T-helper 17 cell (primary cell): ENCODE measurements at regions not wholly inside any gene's neighbourhood (a gene's known extent, or its start where the extent isn't known, plus 50 kb on each side); places are given as distances from the start of the nearest gene placed in this dataset.

Experiments
- ATAC-seq: fragments of 150-1000 bp; cut with Tn5 transposase; 2 replicates; pipeline ENCODE4 v1.10.0; 2021; ENCODE audit warnings: mild to moderate bottlenecking, moderate library complexity
- DNase-seq, 3 donors: peaks; one replicate each; pipeline versions ENCODE4 v3.0.0 to v3.0.0-alpha.2; 2020 to 2021
- H3K9me3 ChIP-seq: one replicate; pipeline ENCODE4 v1.7.0; 2013; ENCODE audit warnings: low read length, mild to moderate bottlenecking; ENCODE audit not compliant: control insufficient read depth, poor library complexity, severe bottlenecking
- H3K27ac Mint-ChIP-seq: one replicate; pipeline ENCODE4 v1.8.0; 2022; ENCODE audit warnings: mild to moderate bottlenecking, moderate library complexity, mixed read lengths
- H3K27me3 Mint-ChIP-seq: one replicate; pipeline ENCODE4 v1.8.0; 2022; ENCODE audit warnings: mixed read lengths
- H3K36me3 Mint-ChIP-seq: one replicate; pipeline ENCODE4 v1.8.0; 2022; ENCODE audit warnings: low read depth, mixed read lengths
- H3K4me1 Mint-ChIP-seq: one replicate; pipeline ENCODE4 v1.8.0; 2022; ENCODE audit warnings: mild to moderate bottlenecking, mixed read lengths
- H3K4me3 Mint-ChIP-seq: one replicate; pipeline ENCODE4 v1.8.0; 2022; ENCODE audit warnings: mild to moderate bottlenecking, moderate library complexity, mixed read lengths

DNA sequence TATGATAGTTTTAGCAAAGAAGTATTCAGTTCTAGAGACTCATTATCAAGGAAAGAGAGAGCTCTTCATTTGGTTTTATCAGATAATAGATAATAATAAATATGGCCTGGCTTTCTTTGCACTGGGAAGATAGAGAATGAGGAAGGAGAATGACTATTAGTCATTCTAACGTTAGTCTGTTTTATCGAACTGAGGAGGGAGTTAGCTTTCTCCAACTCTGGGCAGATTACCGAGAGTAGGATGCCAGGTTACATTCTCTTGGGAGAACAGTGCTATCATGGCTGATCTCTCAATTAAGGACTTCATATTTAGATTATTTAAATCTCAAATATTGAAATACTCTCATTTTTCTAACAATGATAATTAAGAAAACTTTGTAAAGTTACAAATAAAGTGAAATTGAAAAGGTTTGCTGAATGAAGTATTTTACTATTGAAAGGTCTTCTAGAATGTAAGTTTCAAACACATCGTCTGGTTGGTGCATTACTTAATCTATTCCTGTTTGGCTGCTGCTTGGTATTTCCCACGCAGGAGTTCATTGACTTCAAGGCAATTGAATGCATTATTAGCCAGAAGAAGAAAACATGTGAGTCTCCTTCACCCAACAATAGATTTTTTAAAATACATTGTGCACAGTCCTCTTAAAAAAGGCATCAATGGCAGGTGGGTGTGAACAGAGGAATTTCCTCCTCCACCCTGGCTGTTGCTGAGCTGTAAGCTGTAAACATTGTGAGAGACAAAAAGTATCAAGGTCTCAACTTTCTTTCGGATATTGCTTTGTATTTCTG, 140.8 kb downstream of the C9orf152 start:
- Mint-ChIP-seq H3K27me3 (no peaks in the 10 kb centered on the region), H3K27ac (no peak overlapping the region), H3K36me3 (no peaks in the 10 kb centered on the region), H3K4me3 (no peak overlapping the region), H3K4me1 (peaks cover 7% of the 10 kb centered on the region)
- DNase-seq (no peak), ATAC-seq (no peak)
- no peaks in the 10 kb centered on the region for H3K9me3 ChIP-seq

GRCh38 chr9:110068212-110068611, 139.7 kb downstream of the C9orf152 start:
- H3K36me3 Mint-ChIP-seq: no peaks in the 10 kb centered on the region
- H3K4me3 Mint-ChIP-seq: no peak overlapping the region
- H3K4me1 Mint-ChIP-seq: peaks cover 13% of the 10 kb centered on the region
- no peaks in the 10 kb centered on the region for H3K27me3 Mint-ChIP-seq
- ATAC-seq (no peak), DNase-seq (no peak)
- no peaks in the 10 kb centered on the region for H3K9me3 ChIP-seq
- H3K27ac Mint-ChIP-seq: no peak overlapping the region

DNA sequence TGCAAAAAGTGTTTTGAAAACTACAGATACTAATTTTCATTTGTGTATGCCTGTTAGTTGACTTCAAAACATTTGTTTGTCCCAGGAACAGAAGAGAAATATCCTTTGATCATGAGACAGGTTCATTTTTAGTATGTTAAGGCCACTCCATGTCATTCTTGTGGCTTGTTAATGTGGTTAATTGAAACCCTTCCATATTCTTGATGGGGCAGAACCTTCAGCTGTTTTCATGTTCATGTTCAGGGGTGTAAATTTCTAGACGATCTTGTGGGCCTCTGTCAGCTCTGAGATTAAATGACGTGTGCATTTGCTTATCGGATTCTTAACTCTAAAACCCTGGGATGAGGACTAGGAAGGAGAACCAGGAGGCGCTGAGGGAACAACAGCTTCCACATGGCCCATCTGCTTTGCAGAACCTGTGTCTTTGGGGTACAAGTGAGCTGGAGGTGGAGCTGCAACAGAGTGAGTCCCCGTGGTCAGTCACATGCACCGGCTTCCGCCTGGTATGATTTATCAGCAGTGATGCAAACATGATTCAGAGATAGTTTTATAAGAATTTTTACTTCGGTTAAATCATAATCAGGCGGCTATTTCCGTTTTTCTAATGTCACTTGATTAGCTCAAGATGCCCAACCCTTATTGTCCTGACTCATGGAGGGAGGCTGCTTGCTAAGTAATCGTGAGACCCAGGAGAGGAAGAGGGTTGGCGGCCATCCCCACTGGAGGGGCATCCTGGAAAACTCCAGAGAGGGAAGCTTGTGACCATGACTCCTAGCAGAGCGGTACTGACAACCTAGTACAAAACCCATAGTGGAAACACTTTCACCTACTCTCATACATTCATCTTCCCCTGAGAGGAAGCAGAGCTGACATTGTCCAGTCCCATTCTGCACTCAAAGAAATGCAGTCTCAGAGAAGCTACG, 138.4 kb downstream of the C9orf152 start:
- no peaks in the 10 kb centered on the region for H3K36me3 Mint-ChIP-seq
- no peak overlapping the region for H3K27ac Mint-ChIP-seq
- peak; percentile 45 for ATAC-seq
- H3K9me3 ChIP-seq: no peaks in the 10 kb centered on the region
- no peak overlapping the region for H3K4me3 Mint-ChIP-seq
- peaks cover 9% of the 10 kb centered on the region for H3K4me1 Mint-ChIP-seq
- DNase-seq: no peak
- no peaks in the 10 kb centered on the region for H3K27me3 Mint-ChIP-seq

- no peak overlapping the region for H3K27ac Mint-ChIP-seq
- H3K4me3 Mint-ChIP-seq: no peak overlapping the region
- H3K9me3 ChIP-seq: no peaks in the 10 kb centered on the region
- H3K36me3 Mint-ChIP-seq: no peaks in the 10 kb centered on the region
- DNase-seq: no peak
- ATAC-seq: no peak
- H3K4me1 Mint-ChIP-seq: peaks cover 9% of the 10 kb centered on the region
- H3K27me3 Mint-ChIP-seq: no peaks in the 10 kb centered on the region
These were observed 135.2 kb downstream of the C9orf152 start for GRCh38 chr9:110072597-110073355.

DNA sequence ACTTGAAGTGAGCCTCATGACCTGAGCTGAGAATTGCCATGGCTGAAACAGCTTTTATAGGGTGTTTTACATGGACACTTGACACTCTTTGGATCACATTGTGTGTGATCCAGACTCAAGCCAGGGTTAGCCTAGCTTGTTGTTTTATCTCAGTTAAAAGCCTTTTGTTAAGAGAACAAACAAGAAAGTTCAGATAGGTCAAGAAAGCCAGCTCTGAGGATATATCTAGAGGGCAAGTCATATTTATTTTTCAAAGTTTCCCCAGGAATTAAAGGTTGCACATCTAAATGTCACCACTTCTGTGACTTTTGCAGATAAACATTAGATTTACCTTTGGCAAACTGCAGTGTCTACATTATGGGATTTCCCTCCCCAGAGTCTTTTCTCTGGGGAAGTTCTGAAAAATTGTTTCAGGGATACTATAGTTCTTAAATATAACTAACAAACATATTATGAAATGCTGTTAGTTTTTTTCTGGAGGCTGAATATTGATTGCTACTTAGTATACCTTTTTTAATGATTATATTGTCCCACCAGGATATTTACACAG, 134.5 kb downstream of the C9orf152 start:
- H3K9me3 ChIP-seq: no peaks in the 10 kb centered on the region
- no peak overlapping the region for H3K4me3 Mint-ChIP-seq
- ATAC-seq (no peak), DNase-seq (no peak)
- H3K27ac Mint-ChIP-seq: no peak overlapping the region
- no peaks in the 10 kb centered on the region for H3K36me3 Mint-ChIP-seq
- no peaks in the 10 kb centered on the region for H3K27me3 Mint-ChIP-seq
- H3K4me1 Mint-ChIP-seq: peaks cover 9% of the 10 kb centered on the region

- no peaks in the 10 kb centered on the region for H3K9me3 ChIP-seq
- no peak for ATAC-seq
- no peak overlapping the region for H3K4me3 Mint-ChIP-seq
- no peak overlapping the region for H3K27ac Mint-ChIP-seq
- no peak for DNase-seq
- H3K36me3 Mint-ChIP-seq: no peaks in the 10 kb centered on the region
- peaks cover 16% of the 10 kb centered on the region for H3K4me1 Mint-ChIP-seq
- no peaks in the 10 kb centered on the region for H3K27me3 Mint-ChIP-seq
These were observed 130.8 kb downstream of the C9orf152 start for GRCh38 chr9:110076894-110077725.

DNA sequence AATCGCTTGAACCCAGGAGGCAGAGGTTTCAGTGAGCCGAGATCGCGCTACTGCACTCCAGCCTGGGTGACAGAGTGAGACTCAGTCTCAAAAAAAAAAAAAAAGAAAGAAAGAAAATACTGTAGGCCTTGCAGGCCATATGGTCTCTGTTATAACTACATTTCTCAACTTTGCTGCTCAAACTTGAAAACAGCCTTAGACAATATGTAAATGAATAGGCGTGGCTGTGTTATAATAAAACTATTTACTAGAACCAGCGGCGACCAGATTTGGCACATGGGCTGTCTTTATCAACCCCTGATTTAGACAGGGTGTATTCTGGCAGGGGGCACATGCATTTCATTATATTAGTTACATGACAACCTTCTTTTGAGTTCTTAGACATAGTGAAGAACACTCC, 130.0 kb downstream of the C9orf152 start:
- Mint-ChIP-seq H3K4me1 (peaks cover 12% of the 10 kb centered on the region), H3K27me3 (no peaks in the 10 kb centered on the region), H3K4me3 (no peak overlapping the region), H3K36me3 (no peaks in the 10 kb centered on the region), H3K27ac (no peak overlapping the region)
- H3K9me3 ChIP-seq: no peaks in the 10 kb centered on the region
- no peak for ATAC-seq
- DNase-seq: no peak

DNA sequence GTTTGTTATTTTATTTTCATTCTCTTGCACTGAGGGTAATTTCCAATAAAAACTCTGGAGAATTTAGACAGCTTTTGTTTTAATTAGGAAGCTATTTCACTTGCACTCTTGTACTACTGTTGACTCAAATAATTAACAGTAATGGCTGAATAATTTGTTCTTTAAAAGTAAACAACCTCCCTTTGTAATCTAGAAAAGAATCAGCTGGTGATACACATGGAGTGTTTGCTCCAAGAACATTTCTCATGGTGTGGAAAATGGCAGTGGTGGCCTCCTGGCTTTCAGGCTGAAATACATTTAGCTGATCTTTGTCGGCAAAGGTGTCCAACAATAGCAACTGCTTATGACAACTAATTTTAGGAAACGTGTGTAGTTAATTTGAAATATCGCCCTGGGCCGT, 129.4 kb downstream of the C9orf152 start:
- Mint-ChIP-seq H3K27ac (no peak overlapping the region), H3K4me3 (no peak overlapping the region), H3K27me3 (no peaks in the 10 kb centered on the region), H3K4me1 (peaks cover 14% of the 10 kb centered on the region), H3K36me3 (no peaks in the 10 kb centered on the region)
- DNase-seq (no peak), ATAC-seq (no peak)
- no peaks in the 10 kb centered on the region for H3K9me3 ChIP-seq

- peaks cover 14% of the 10 kb centered on the region for H3K4me1 Mint-ChIP-seq
These were observed 126.6 kb downstream of the C9orf152 start for GRCh38 chr9:110081395-110081794.

GRCh38 chr9:110083866-110084265, 124.1 kb downstream of the C9orf152 start:
- DNase-seq: no peak
- Mint-ChIP-seq H3K4me1 (peaks cover 24% of the 10 kb centered on the region), H3K27me3 (no peaks in the 10 kb centered on the region)

More at GRCh38 chr9:110081395-110081794, 126.6 kb downstream of the C9orf152 start:
- Mint-ChIP-seq H3K4me3 (no peak overlapping the region), H3K36me3 (no peaks in the 10 kb centered on the region), H3K27me3 (no peaks in the 10 kb centered on the region), H3K27ac (no peak overlapping the region)
- ATAC-seq (no peak), DNase-seq (no peak)
- H3K9me3 ChIP-seq: no peaks in the 10 kb centered on the region

GRCh38 chr9:110086537-110086936, 121.4 kb downstream of the C9orf152 start:
- no peak for DNase-seq
- no peak overlapping the region for H3K27ac Mint-ChIP-seq
- H3K4me3 Mint-ChIP-seq: no peak overlapping the region
- H3K27me3 Mint-ChIP-seq: no peaks in the 10 kb centered on the region
- peaks cover 25% of the 10 kb centered on the region for H3K4me1 Mint-ChIP-seq
- H3K9me3 ChIP-seq: no peaks in the 10 kb centered on the region
- peaks cover 6% of the 10 kb centered on the region for H3K36me3 Mint-ChIP-seq
- ATAC-seq: no peak

More at GRCh38 chr9:110083866-110084265, 124.1 kb downstream of the C9orf152 start:
- H3K9me3 ChIP-seq: no peaks in the 10 kb centered on the region
- Mint-ChIP-seq H3K36me3 (peaks cover 4% of the 10 kb centered on the region), H3K4me3 (no peak overlapping the region), H3K27ac (no peak overlapping the region)
- ATAC-seq: no peak

GRCh38 chr9:110087605-110088004, 120.4 kb downstream of the C9orf152 start:
- Mint-ChIP-seq H3K4me1 (peaks cover 20% of the 10 kb centered on the region), H3K4me3 (peak overlapping the region; percentile 19), H3K27ac (peak overlapping the region; percentile 12), H3K27me3 (no peaks in the 10 kb centered on the region), H3K36me3 (peaks cover 6% of the 10 kb centered on the region)
- ATAC-seq (no peak), DNase-seq (no peak)
- H3K9me3 ChIP-seq: no peaks in the 10 kb centered on the region
